Suprapubic skin (tissue), 4 donors: ENCODE measurements at regions not wholly inside any gene's neighbourhood (a gene's known extent, or its start where the extent isn't known, plus 50 kb on each side); places are given as distances from the start of the nearest gene placed in this dataset.

Experiments used
- CTCF ChIP-seq, 2 donors: fragments of 200-600 bp in 1 of 2; fragments of 450-650 bp in 1 of 2; sonication (generic) in 1 of 2; IDR thresholded peaks; one replicate each; pipeline ENCODE4 v1.5.1; 2016 to 2019; ENCODE audit warnings: antibody characterized with exemption in 2 of 2, mild to moderate bottlenecking in 1 of 2, moderate library complexity in 1 of 2
- EP300 ChIP-seq: sonication (generic); formaldehyde crosslinking; IDR thresholded peaks from one replicate; pipeline ENCODE4 v1.6.1; 2017; ENCODE audit warnings: antibody characterized with exemption
- POLR2A ChIP-seq, 2 donors: fragments of 450-650 bp; IDR thresholded peaks; one replicate each; pipeline ENCODE4 v1.6.1; 2017; ENCODE audit warnings: antibody characterized with exemption in 2 of 2, mild to moderate bottlenecking in 2 of 2, moderate library complexity in 2 of 2
- POLR2AphosphoS5 ChIP-seq, 3 donors: sonication (generic); formaldehyde crosslinking; IDR thresholded peaks; one replicate each; pipeline ENCODE4 v1.6.1; 2017; ENCODE audit warnings: antibody characterized with exemption in 3 of 3

- TF ChIP-seq CTCF (IDR thresholded peaks at IDR 0.05): no peak
- no peak for TF ChIP-seq POLR2A (IDR thresholded peaks at IDR 0.05)
- no peak for TF ChIP-seq POLR2AphosphoS5 (IDR thresholded peaks at IDR 0.05)
- TF ChIP-seq EP300: no peak
Observed at GRCh38 chr1:234989019-234989418, 139.6 kb downstream of the TOMM20 start.
